ENCODE measurements at regions not wholly inside any gene's neighbourhood (a gene's known extent, or its start where the extent isn't known, plus 50 kb on each side); places are given as distances from the start of the nearest gene placed in this dataset.

DNA sequence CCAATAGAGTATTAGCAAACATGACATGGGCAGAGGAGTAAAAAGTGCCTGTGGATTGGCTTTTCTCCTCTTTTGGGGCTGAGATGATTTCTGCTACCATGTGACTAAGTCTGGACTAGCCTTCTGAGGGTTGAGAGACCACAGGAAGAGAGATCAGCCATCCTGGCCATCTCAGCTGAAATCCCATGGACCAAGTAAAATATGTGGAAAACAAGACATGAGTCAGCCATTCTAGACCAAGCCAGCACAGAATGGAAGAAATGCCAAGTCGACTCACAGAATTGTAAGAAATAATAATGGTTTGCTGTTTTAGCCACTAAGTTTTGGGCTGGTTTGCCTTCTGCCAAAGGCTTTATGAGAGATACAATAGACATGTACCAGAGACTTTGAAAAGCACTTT, 377.8 kb downstream of the CHSY3 start:
- TF ChIP-seq RBM22 (IDR thresholded peaks at IDR 0.05; ENCODE audit: low read depth, low read length, poor library complexity, severe bottlenecking) (no peak), ZNF274 (IDR thresholded peaks at IDR 0.05; ENCODE audit: borderline replicate concordance, low read depth, low read length) (no peak), XRCC5 (IDR thresholded peaks at IDR 0.05; ENCODE audit: low read depth, low read length) (no peak), BCL6 (CRISPR knock-in tag; IDR thresholded peaks at IDR 0.05) (no peak), TAF1 (IDR thresholded peaks at IDR 0.05; ENCODE audit: control insufficient read depth, extremely low read depth, insufficient read depth, low read length, severe bottlenecking) (no peak), RFX5 (IDR thresholded peaks at IDR 0.05; ENCODE audit: low read depth, low read length) (no peak), CTCF (IDR thresholded peaks at IDR 0.05 in 2 of 3, conservative IDR thresholded peaks at IDR 0.05 in 1 of 3; ENCODE audit: insufficient read depth in 2 of 3, low read depth in 1 of 3, low read length in 3 of 3) (no peak), TAF15 (IDR thresholded peaks at IDR 0.05; ENCODE audit: low read depth, low read length) (no peak), ZNF12 (CRISPR knock-in tag; IDR thresholded peaks at IDR 0.05) (no peak), POLR2AphosphoS2 (IDR thresholded peaks at IDR 0.05; ENCODE audit: low read length) (no peak), POLR2AphosphoS5 (IDR thresholded peaks at IDR 0.05; ENCODE audit: control insufficient read depth, insufficient read depth, low read depth, low read length) (no peak), ZNF785 (CRISPR knock-in tag; IDR thresholded peaks at IDR 0.05) (no peak), THRB (CRISPR knock-in tag; conservative IDR thresholded peaks at IDR 0.05) (no peak)
- TF ChIP-seq, protein P1, sequence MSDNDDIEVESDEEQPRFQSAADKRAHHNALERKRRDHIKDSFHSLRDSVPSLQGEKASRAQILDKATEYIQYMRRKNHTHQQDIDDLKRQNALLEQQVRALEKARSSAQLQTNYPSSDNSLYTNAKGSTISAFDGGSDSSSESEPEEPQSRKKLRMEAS (CRISPR knock-in tag; IDR thresholded peaks at IDR 0.05) = no peak
